T47D (cell line): ENCODE measurements at regions not wholly inside any gene's neighbourhood (a gene's known extent, or its start where the extent isn't known, plus 50 kb on each side); places are given as distances from the start of the nearest gene placed in this dataset.

Experiments
- DNase-seq, 2 experiments: peaks; one replicate each; pipeline versions ENCODE4 v3.0.0 to v3.0.0-alpha.2; 2011 to 2012; ENCODE audit warnings: low read depth in 1 of 2, low spot score in 1 of 2
- JUND ChIP-seq: IDR thresholded peaks from 2 replicates; pipeline ENCODE4 v1.6.1; 2012; ENCODE audit warnings: low read depth
- in situ Hi-C: cut with HindIII; loops from 2 replicates; pipeline ENCODE4 v1.10.0; 2016; ENCODE audit warnings: low sequenced_read_pairs, low pct_unique_long_range_greater_than_20kb

GRCh38 chr15:59885832-59886231 is 118.3 kb upstream of the FOXB1 start:
- in situ Hi-C loops, result no loop called here
- peak in 1 of 2 experiments; percentile 4 for DNase-seq
- TF ChIP-seq JUND, result no peak

GRCh38 chr15:59879506-59880265 is 124.4 kb upstream of the FOXB1 start:
- DNase-seq, result no peak
- no peak for TF ChIP-seq JUND
- in situ Hi-C loops, result no loop called here

GRCh38 chr15:59876140-59876539 is 128.0 kb upstream of the FOXB1 start:
- in situ Hi-C loops, result no loop called here
- no peak for TF ChIP-seq JUND
- no peak for DNase-seq

- in situ Hi-C loops, result no loop called here
- DNase-seq, result no peak
- no peak for TF ChIP-seq JUND
Observed at GRCh38 chr15:59873644-59874272, 130.4 kb upstream of the FOXB1 start.

GRCh38 chr15:59867086-59867855 is 136.8 kb upstream of the FOXB1 start:
- no peak for TF ChIP-seq JUND
- no peak for DNase-seq
- in situ Hi-C loops, result no loop called here

GRCh38 chr15:59866642-59867041 is 137.5 kb upstream of the FOXB1 start:
- no peak for DNase-seq
- no peak for TF ChIP-seq JUND
- in situ Hi-C loops, result no loop called here

GRCh38 chr15:59862191-59863155 is 141.6 kb upstream of the FOXB1 start:
- peak in 1 of 2 experiments; percentile 35 for DNase-seq
- no peak for TF ChIP-seq JUND
- in situ Hi-C loops, result no loop called here

GRCh38 chr15:59847968-59848367 is 156.1 kb upstream of the FOXB1 start:
- no peak for DNase-seq
- TF ChIP-seq JUND, result no peak
- in situ Hi-C loops, result no loop called here

GRCh38 chr15:59845942-59846499 is 156.9 kb upstream of the BNIP2 start:
- no peak for DNase-seq
- no peak for TF ChIP-seq JUND
- in situ Hi-C loops, result no loop called here

- no peak for DNase-seq
Observed at GRCh38 chr15:59843609-59844008, 154.5 kb upstream of the BNIP2 start.

GRCh38 chr15:59841036-59841435 is 151.9 kb upstream of the BNIP2 start:
- in situ Hi-C loops, result no loop called here
- TF ChIP-seq JUND, result no peak
- no peak for DNase-seq

More at GRCh38 chr15:59843609-59844008, 154.5 kb upstream of the BNIP2 start:
- in situ Hi-C loops, result no loop called here
- no peak for TF ChIP-seq JUND

GRCh38 chr15:59839906-59840305 is 150.8 kb upstream of the BNIP2 start:
- no peak for DNase-seq
- TF ChIP-seq JUND, result no peak
- in situ Hi-C loops, result no loop called here
